H1 (cell line): ENCODE measurements at regions not wholly inside any gene's neighbourhood (a gene's known extent, or its start where the extent isn't known, plus 50 kb on each side); places are given as distances from the start of the nearest gene placed in this dataset.

Experiments used
- ATF3 ChIP-seq: IDR thresholded peaks from 2 replicates; pipeline ENCODE4 v1.6.1; 2011; ENCODE audit warnings: low read depth, mild to moderate bottlenecking, low read length; ENCODE audit not compliant: insufficient read depth
- EP300 ChIP-seq, 2 experiments: IDR thresholded peaks; 1 replicate in 1 of 2; 2 replicates in 1 of 2; pipeline ENCODE4 v1.6.1; 2011 to 2012; ENCODE audit warnings: low read depth in 2 of 2, low read length in 2 of 2, mild to moderate bottlenecking in 2 of 2, borderline replicate concordance in 1 of 2, inconsistent platforms in 1 of 2, moderate library complexity in 1 of 2
- EZH2 ChIP-seq: fragments of 200-600 bp; sonication (generic); IDR thresholded peaks from 2 replicates; pipeline ENCODE4 v1.7.1; 2012; ENCODE audit warnings: low read depth, mild to moderate bottlenecking, moderate library complexity, low read length, inconsistent platforms; ENCODE audit not compliant: severe bottlenecking
- POLR2A ChIP-seq, 2 experiments: IDR thresholded peaks; 1 replicate in 1 of 2; 2 replicates in 1 of 2; pipeline ENCODE4 v1.6.1; 2011; ENCODE audit warnings: low read depth in 2 of 2, low read length in 2 of 2, mild to moderate bottlenecking in 2 of 2; ENCODE audit errors: control extremely low read depth in 1 of 2
- POLR2AphosphoS5 ChIP-seq: IDR thresholded peaks from 2 replicates; pipeline ENCODE4 v1.6.1; 2011; ENCODE audit warnings: low read depth, low read length
- RFX5 ChIP-seq: IDR thresholded peaks from 2 replicates; pipeline ENCODE4 v1.6.1; 2011; ENCODE audit warnings: low read depth, low read length, improper control_type of control experiment, borderline replicate concordance
- ZNF274 ChIP-seq: IDR thresholded peaks from 2 replicates; pipeline ENCODE4 v1.7.0; 2012; ENCODE audit warnings: low read length, borderline replicate concordance; ENCODE audit errors: extremely low read depth

GRCh38 chr22:22776121-22776520 is 111.5 kb upstream of the IGLL5 start:
- TF ChIP-seq ZNF274 (no peak), EP300 (IDR thresholded peaks at IDR 0.05; ENCODE audit: borderline replicate concordance in 1 of 2, low read depth in 2 of 2, low read length in 2 of 2) (no peak), POLR2AphosphoS5 (no peak), EZH2 (no peak), RFX5 (no peak), ATF3 (no peak), POLR2A (IDR thresholded peaks at IDR 0.05; ENCODE audit: control extremely low read depth in 1 of 2, low read depth in 2 of 2, low read length in 2 of 2) (no peak)
